ENCODE measurements at regions not wholly inside any gene's neighbourhood (a gene's known extent, or its start where the extent isn't known, plus 50 kb on each side); places are given as distances from the start of the nearest gene placed in this dataset.

DNA sequence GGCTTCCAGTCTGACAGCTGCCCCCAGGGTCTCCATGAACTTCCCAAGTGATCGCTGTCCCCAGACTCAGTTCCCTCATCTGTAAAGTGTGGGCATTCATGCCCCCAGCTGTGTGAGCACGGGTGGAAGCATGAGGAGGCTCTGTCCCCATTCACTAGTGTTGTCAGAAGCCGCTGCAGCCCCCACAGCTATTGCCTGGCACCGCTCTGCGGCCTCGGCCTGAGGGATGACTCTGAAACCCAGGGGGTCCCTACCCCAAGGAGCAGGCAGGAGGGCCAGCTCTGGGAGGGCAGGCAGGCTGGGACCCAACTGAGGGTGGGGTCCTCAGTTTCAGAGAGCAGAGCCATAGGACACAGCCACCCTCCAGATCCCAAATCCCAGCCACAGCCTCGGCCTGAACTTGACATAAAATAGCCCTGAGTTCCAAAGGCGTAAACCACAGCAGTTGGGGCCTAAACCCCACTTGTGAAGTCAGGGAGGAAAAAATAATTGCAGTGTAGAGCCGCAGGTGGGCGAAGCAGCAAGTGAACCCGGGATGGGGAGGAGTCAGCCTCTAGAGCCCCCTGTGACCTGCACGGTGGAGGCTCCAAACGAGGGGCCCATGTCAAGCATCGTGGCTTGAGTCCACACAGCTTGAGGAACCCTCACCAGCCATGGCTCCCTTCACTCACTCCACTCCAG is 66.0 kb upstream of the ADAMTS2 start:
- TF ChIP-seq, protein P1, sequence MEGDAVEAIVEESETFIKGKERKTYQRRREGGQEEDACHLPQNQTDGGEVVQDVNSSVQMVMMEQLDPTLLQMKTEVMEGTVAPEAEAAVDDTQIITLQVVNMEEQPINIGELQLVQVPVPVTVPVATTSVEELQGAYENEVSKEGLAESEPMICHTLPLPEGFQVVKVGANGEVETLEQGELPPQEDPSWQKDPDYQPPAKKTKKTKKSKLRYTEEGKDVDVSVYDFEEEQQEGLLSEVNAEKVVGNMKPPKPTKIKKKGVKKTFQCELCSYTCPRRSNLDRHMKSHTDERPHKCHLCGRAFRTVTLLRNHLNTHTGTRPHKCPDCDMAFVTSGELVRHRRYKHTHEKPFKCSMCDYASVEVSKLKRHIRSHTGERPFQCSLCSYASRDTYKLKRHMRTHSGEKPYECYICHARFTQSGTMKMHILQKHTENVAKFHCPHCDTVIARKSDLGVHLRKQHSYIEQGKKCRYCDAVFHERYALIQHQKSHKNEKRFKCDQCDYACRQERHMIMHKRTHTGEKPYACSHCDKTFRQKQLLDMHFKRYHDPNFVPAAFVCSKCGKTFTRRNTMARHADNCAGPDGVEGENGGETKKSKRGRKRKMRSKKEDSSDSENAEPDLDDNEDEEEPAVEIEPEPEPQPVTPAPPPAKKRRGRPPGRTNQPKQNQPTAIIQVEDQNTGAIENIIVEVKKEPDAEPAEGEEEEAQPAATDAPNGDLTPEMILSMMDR (conservative IDR thresholded peaks at IDR 0.05; ENCODE audit: low read length): no peak
- no peak for TF ChIP-seq EZH2phosphoT487 (IDR thresholded peaks at IDR 0.05; ENCODE audit: borderline replicate concordance, low read depth, low read length)

Measured in OCI-LY7 (cell line).